GM21367 (cell line): ENCODE measurements at regions not wholly inside any gene's neighbourhood (a gene's known extent, or its start where the extent isn't known, plus 50 kb on each side); places are given as distances from the start of the nearest gene placed in this dataset.
A peak's percentile ranks its signal among the peaks of the same experiment; 100 is the strongest.

Experiments
- ATAC-seq: cut with Tn5 transposase; IDR thresholded peaks from one replicate; pipeline ENCODE4 v1.9.1; 2021; ENCODE audit not compliant: unreplicated experiment

- ATAC-seq, result no peak
These were observed 161.7 kb upstream of the UBE2E1 start for GRCh38 chr3:23644099-23644498.

- ATAC-seq, result no peak
These were observed 161.1 kb upstream of the UBE2E1 start for GRCh38 chr3:23644676-23645075.

GRCh38 chr3:23645533-23646183 is 160.1 kb upstream of the UBE2E1 start:
- ATAC-seq, result no peak

- no peak for ATAC-seq
These were observed 159.4 kb upstream of the UBE2E1 start for GRCh38 chr3:23646184-23646920.

GRCh38 chr3:23647706-23648258 is 158.0 kb upstream of the UBE2E1 start:
- no peak for ATAC-seq

GRCh38 chr3:23648326-23648995 is 157.3 kb upstream of the UBE2E1 start:
- ATAC-seq, result no peak

GRCh38 chr3:23648996-23649395 is 156.8 kb upstream of the UBE2E1 start:
- no peak for ATAC-seq

- ATAC-seq, result no peak
These were observed 156.3 kb upstream of the UBE2E1 start for GRCh38 chr3:23649448-23649847.

GRCh38 chr3:23650371-23651140 is 155.2 kb upstream of the UBE2E1 start:
- no peak for ATAC-seq

GRCh38 chr3:23653647-23654525 is 151.9 kb upstream of the UBE2E1 start:
- ATAC-seq, result peak; percentile 95

- ATAC-seq, result no peak
These were observed 151.2 kb upstream of the UBE2E1 start for GRCh38 chr3:23654571-23654970.

- no peak for ATAC-seq
These were observed 150.0 kb upstream of the UBE2E1 start for GRCh38 chr3:23655749-23656148.

- no peak for ATAC-seq
These were observed 149.6 kb upstream of the UBE2E1 start for GRCh38 chr3:23656199-23656598.

GRCh38 chr3:23656821-23657220 is 148.9 kb upstream of the UBE2E1 start:
- ATAC-seq, result no peak

GRCh38 chr3:23657647-23658046 is 148.1 kb upstream of the UBE2E1 start:
- no peak for ATAC-seq

GRCh38 chr3:23659274-23659673 is 146.5 kb upstream of the UBE2E1 start:
- peak; percentile 71 for ATAC-seq

GRCh38 chr3:23659840-23660430 is 145.8 kb upstream of the UBE2E1 start:
- ATAC-seq, result no peak

GRCh38 chr3:23662079-23662617 is 143.6 kb upstream of the UBE2E1 start:
- no peak for ATAC-seq

GRCh38 chr3:23663246-23663645 is 142.5 kb upstream of the UBE2E1 start:
- no peak for ATAC-seq
